ENCODE measurements at regions not wholly inside any gene's neighbourhood (a gene's known extent, or its start where the extent isn't known, plus 50 kb on each side); places are given as distances from the start of the nearest gene placed in this dataset.

GRCh38 chrX:69110116-69110530 lies 55.1 kb downstream of the PJA1 start:
- ChIA-PET CTCF (no interaction called here), POLR2A (no interaction called here)
- no peak for DNase-seq (ENCODE audit: low read depth, low spot score)
- no peak overlapping the region for H3K4me3 ChIP-seq (ENCODE audit: low read depth, low read length)
- TF ChIP-seq CTCF (IDR thresholded peaks at IDR 0.05; ENCODE audit: insufficient read depth, low read length, missing control alignments), result no peak

- ChIA-PET POLR2A (no interaction called here), CTCF (interaction anchor here (1.1 kb wide), 1 partner anchor 275 kb away, joined by 3 read pairs; no protein-coding TSS in a partner anchor)
- no peak for TF ChIP-seq CTCF (IDR thresholded peaks at IDR 0.05; ENCODE audit: insufficient read depth, low read length, missing control alignments)
- no peak for DNase-seq (ENCODE audit: low read depth, low spot score)
- no peak overlapping the region for H3K4me3 ChIP-seq (ENCODE audit: low read depth, low read length)
These were observed 55.5 kb downstream of the PJA1 start for GRCh38 chrX:69109706-69110105.

- H3K4me3 ChIP-seq (ENCODE audit: low read depth, low read length), result no peak overlapping the region
- no peak for DNase-seq (ENCODE audit: low read depth, low spot score)
- POLR2A ChIA-PET, result no interaction called here
- no peak for TF ChIP-seq CTCF (IDR thresholded peaks at IDR 0.05; ENCODE audit: insufficient read depth, low read length, missing control alignments)
- CTCF ChIA-PET, result interaction anchor here (1.1 kb wide), 1 partner anchor 274 kb away, joined by 3 read pairs; no protein-coding TSS in a partner anchor
These were observed 56.1 kb downstream of the PJA1 start for GRCh38 chrX:69109036-69109663.

GRCh38 chrX:69107747-69108401 lies 57.4 kb downstream of the PJA1 start:
- no peak for DNase-seq (ENCODE audit: low read depth, low spot score)
- POLR2A ChIA-PET, result no interaction called here
- no peak overlapping the region for H3K4me3 ChIP-seq (ENCODE audit: low read depth, low read length)
- CTCF ChIA-PET, result no interaction called here
- TF ChIP-seq CTCF (IDR thresholded peaks at IDR 0.05; ENCODE audit: insufficient read depth, low read length, missing control alignments), result no peak

GRCh38 chrX:69107231-69107739 lies 58.0 kb downstream of the PJA1 start:
- ChIA-PET POLR2A (no interaction called here), CTCF (interaction anchor here (1.4 kb wide), 1 partner anchor 12 kb away, joined by 7 read pairs; no protein-coding TSS in a partner anchor)
- DNase-seq (ENCODE audit: low read depth, low spot score), result no peak
- H3K4me3 ChIP-seq (ENCODE audit: low read depth, low read length), result no peak overlapping the region
- TF ChIP-seq CTCF (IDR thresholded peaks at IDR 0.05; ENCODE audit: insufficient read depth, low read length, missing control alignments), result no peak

GRCh38 chrX:69104756-69105434 lies 60.4 kb downstream of the PJA1 start:
- no peak for TF ChIP-seq CTCF (IDR thresholded peaks at IDR 0.05; ENCODE audit: insufficient read depth, low read length, missing control alignments)
- no peak for DNase-seq (ENCODE audit: low read depth, low spot score)
- CTCF ChIA-PET, result interaction anchor here (0.9 to 1.5 kb wide), 4 partner anchors 9 to 278 kb away, joined by 3 to 4 read pairs (median 4); no protein-coding TSS in a partner anchor
- POLR2A ChIA-PET, result interaction anchor here (0.6 kb wide), 1 partner anchor 276 kb away, joined by 3 read pairs; the partner anchor contains the start of gene EFNB1
- H3K4me3 ChIP-seq (ENCODE audit: low read depth, low read length), result no peak overlapping the region

All from AG04449 (cell line).